ENCODE measurements at regions not wholly inside any gene's neighbourhood (a gene's known extent, or its start where the extent isn't known, plus 50 kb on each side); places are given as distances from the start of the nearest gene placed in this dataset.
"Not testable (repeated sequence)": the region's sequence is repeated elsewhere in the genome, so short reads cannot be mapped to it uniquely, and the experiment has no call there.

DNA sequence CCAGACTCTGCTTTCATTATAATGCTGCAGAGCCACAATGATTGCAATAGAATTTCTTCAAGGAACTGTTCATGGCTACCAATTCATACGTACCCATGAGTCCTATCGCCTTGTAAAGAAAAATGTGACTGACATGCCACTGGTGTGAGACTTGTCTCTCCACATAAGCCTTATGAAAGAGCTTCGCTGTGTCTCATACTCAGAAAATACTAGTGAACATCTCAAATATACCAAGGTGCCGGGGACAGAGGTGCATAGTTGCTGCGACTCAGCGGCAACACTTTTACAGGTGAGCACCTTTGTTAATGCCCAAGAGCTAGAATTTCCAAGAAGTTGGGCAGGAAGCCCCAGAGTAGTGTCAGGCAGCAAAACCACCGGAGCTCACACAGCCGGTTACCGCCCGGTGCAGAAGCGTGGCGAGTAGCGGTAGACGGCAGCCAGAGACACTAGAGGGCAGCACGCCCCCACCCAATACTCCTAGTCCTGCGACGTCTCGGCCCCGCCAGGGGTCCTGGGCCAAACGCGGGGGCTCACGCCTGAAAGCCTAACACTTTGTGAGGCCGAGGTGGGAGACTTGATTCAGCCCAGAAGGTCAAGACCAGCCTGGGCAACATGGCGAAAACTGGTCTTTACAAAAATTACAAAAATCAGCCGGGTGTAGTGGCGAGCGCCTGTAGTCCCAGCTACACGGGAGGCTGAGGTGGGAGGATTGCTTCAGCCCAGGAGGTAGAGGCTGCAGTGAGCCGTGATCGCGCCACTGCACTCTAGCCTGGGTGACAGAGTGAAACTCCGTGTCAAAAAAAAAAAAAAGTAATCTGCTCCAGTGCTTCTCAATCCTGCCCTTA lies 50.5 kb upstream of the CCL21 start:
- TF ChIP-seq, protein P1, sequence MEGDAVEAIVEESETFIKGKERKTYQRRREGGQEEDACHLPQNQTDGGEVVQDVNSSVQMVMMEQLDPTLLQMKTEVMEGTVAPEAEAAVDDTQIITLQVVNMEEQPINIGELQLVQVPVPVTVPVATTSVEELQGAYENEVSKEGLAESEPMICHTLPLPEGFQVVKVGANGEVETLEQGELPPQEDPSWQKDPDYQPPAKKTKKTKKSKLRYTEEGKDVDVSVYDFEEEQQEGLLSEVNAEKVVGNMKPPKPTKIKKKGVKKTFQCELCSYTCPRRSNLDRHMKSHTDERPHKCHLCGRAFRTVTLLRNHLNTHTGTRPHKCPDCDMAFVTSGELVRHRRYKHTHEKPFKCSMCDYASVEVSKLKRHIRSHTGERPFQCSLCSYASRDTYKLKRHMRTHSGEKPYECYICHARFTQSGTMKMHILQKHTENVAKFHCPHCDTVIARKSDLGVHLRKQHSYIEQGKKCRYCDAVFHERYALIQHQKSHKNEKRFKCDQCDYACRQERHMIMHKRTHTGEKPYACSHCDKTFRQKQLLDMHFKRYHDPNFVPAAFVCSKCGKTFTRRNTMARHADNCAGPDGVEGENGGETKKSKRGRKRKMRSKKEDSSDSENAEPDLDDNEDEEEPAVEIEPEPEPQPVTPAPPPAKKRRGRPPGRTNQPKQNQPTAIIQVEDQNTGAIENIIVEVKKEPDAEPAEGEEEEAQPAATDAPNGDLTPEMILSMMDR (IDR thresholded peaks at IDR 0.05) = peak; percentile 21 to 52 (median 35)
- not testable (repeated sequence) for TF ChIP-seq POLR2AphosphoS5 (IDR thresholded peaks at IDR 0.05); POLR2A (IDR thresholded peaks at IDR 0.05; ENCODE audit: low read depth)

Measured in esophagus muscularis mucosa (tissue), 3 donors.